ACC112 (cell line): ENCODE measurements at regions not wholly inside any gene's neighbourhood (a gene's known extent, or its start where the extent isn't known, plus 50 kb on each side); places are given as distances from the start of the nearest gene placed in this dataset.
"Not testable (repeated sequence)": the region's sequence is repeated elsewhere in the genome, so short reads cannot be mapped to it uniquely, and the experiment has no call there.

ENCODE experiments used
- H2AFZ ChIP-seq: fragments of 200-600 bp; sonication (generic); one replicate; pipeline ENCODE4 v1.6.0; 2017; ENCODE audit warnings: antibody characterized with exemption, low read length; ENCODE audit not compliant: unreplicated experiment
- H3K27ac ChIP-seq: fragments of 200-600 bp; sonication (generic); 2 replicates; pipeline ENCODE4 v1.5.1; 2014; ENCODE audit warnings: low read depth, mild to moderate bottlenecking, antibody characterized with exemption, low read length, moderate library complexity
- H3K27me3 ChIP-seq: fragments of 200-600 bp; sonication (generic); 2 replicates; pipeline ENCODE4 v1.6.1; 2014; ENCODE audit warnings: mild to moderate bottlenecking, antibody characterized with exemption, low read length, moderate library complexity, mixed read lengths; ENCODE audit not compliant: insufficient read depth
- H3K36me3 ChIP-seq: fragments of 200-600 bp; sonication (generic); 2 replicates; pipeline ENCODE4 v1.6.1; 2016; ENCODE audit warnings: mild to moderate bottlenecking, antibody characterized with exemption, low read length, moderate library complexity, mixed read lengths; ENCODE audit not compliant: insufficient read depth
- H3K4me1 ChIP-seq: fragments of 200-600 bp; sonication (generic); one replicate; pipeline ENCODE4 v1.6.1; 2016; ENCODE audit warnings: low read length, mixed read lengths; ENCODE audit not compliant: insufficient read depth, unreplicated experiment, control insufficient read depth
- H3K4me3 ChIP-seq: fragments of 200-600 bp; sonication (generic); 2 replicates; pipeline ENCODE4 v1.5.1; 2014; ENCODE audit warnings: mild to moderate bottlenecking, low read depth, low read length
- H3K79me2 ChIP-seq: fragments of 200-600 bp; sonication (generic); one replicate; pipeline ENCODE4 v1.6.0; 2016; ENCODE audit warnings: low read length; ENCODE audit not compliant: control insufficient read depth, unreplicated experiment, insufficient read depth

DNA sequence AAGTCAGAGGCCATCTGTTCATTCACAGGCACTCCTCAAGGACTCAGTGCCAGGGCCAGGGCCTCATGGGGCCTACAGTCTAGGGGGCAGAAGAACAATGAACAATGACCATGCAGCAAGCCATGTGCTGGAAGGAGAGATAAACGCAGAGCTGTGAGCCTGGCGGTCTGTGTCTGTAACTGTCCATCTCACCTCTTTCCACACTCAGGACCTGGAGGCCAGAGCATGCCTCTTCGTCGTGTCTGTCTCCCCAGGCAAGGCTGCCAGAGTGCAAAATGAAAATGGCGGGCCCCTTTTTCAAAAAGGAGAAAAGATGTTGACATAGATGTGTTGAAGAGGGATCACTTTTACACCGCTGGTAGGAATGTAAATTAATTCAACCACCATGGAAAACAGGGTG is 78.5 kb downstream of the MSX1 start:
- H2AFZ ChIP-seq, result no peak overlapping the region

DNA sequence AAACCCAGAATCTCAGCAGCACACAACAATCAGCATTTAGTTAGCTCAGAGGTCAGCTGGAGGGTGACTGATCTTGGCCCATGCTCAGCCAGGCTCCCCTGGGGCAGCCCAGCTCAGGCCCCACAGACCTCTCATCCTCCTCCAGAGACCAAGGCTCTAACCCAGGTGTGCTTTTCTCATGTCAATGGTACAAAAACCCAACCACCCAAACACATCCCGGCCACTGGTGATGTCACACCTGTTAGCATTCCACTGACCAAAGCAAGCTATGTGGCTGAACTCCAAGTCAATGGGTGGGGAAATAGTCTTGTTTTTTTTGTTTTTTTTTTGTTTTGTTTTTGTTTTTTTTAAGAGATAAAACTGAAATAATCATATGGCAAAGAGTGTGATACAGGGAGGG is 77.5 kb downstream of the CYTL1 start:
- Histone ChIP-seq H3K4me1 (no peaks in the 10 kb centered on the region), H3K36me3 (no peaks in the 10 kb centered on the region), H3K27me3 (peaks cover 30% of the 10 kb centered on the region), H3K27ac (no peak overlapping the region), H2AFZ (no peak overlapping the region), H3K4me3 (no peak overlapping the region), H3K79me2 (no peaks in the 10 kb centered on the region)

More for the DNA sequence above, 78.5 kb downstream of the MSX1 start:
- no peak overlapping the region for H3K27ac ChIP-seq
- no peaks in the 10 kb centered on the region for H3K36me3 ChIP-seq
- H3K4me1 ChIP-seq, result no peaks in the 10 kb centered on the region
- no peaks in the 10 kb centered on the region for H3K79me2 ChIP-seq
- H3K4me3 ChIP-seq, result no peak overlapping the region
- H3K27me3 ChIP-seq, result peaks cover 41% of the 10 kb centered on the region

DNA sequence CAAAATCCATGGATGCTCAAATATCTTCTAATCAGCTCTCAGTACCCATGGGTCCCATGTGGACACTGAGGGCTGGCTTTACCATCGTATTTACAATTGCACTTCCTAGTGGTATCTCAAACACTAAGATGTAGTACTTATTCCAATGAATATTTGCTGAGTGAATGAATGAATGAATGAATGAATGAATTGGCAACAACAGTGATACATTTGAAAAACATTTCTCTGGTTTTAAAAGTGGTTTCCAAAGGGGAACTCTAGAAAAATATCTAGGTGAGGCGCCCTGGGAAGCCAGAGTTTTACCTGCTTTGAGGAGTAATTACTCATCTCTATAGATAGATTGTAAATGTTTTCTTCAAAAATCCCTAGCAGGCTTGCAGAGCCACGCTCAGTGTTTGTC is 76.6 kb downstream of the CYTL1 start:
- H3K36me3 ChIP-seq, result no peaks in the 10 kb centered on the region
- peaks cover 22% of the 10 kb centered on the region for H3K27me3 ChIP-seq
- no peaks in the 10 kb centered on the region for H3K4me1 ChIP-seq
- no peaks in the 10 kb centered on the region for H3K79me2 ChIP-seq
- no peak overlapping the region for H3K27ac ChIP-seq
- H2AFZ ChIP-seq, result no peak overlapping the region
- no peak overlapping the region for H3K4me3 ChIP-seq

DNA sequence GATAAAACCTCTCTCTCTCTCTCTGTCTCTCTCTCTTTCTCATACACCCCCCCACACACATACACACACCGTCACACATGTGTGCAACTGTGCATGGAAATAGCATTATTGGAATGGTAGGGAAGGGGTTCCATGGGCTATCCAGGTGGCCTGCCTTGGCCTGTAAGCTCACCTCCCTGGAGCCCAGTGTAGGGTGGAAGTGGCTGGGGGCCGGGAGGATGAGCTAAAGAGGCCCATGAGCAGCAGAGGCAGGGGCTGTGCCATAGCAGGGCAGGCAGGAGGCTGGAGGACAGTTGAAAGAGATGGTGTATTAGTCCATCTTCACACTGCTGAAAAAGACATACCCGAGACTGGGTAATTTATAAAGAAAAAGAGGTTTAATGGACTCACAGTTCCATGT is 74.2 kb downstream of the CYTL1 start:
- Histone ChIP-seq H3K27ac (no peak overlapping the region), H3K36me3 (no peaks in the 10 kb centered on the region), H2AFZ (no peak overlapping the region), H3K79me2 (no peaks in the 10 kb centered on the region), H3K27me3 (peaks cover 22% of the 10 kb centered on the region), H3K4me1 (no peaks in the 10 kb centered on the region), H3K4me3 (no peak overlapping the region)

DNA sequence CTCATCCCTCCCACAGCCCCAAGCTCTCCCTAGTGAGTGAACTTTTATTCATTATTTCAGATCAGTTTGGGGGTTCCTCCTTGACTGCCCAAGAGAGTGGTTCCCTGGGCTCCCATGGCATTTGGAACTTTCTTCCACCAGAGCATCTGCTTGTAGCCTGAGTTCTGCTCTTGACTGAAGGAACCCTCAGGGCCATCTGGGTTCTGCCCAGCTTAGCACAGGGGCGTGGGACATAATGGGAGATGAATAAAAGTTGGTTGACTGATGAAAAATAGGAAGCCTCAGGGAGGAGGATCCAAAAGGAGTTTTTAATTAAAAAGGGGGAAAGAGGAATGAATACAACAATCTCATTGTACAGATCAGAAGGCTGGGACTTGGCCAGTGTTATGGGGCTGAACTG is 73.4 kb downstream of the CYTL1 start:
- no peak overlapping the region for H3K4me3 ChIP-seq
- H3K79me2 ChIP-seq, result no peaks in the 10 kb centered on the region
- no peak overlapping the region for H2AFZ ChIP-seq
- peaks cover 22% of the 10 kb centered on the region for H3K27me3 ChIP-seq
- H3K27ac ChIP-seq, result no peak overlapping the region
- H3K4me1 ChIP-seq, result no peaks in the 10 kb centered on the region
- H3K36me3 ChIP-seq, result no peaks in the 10 kb centered on the region

DNA sequence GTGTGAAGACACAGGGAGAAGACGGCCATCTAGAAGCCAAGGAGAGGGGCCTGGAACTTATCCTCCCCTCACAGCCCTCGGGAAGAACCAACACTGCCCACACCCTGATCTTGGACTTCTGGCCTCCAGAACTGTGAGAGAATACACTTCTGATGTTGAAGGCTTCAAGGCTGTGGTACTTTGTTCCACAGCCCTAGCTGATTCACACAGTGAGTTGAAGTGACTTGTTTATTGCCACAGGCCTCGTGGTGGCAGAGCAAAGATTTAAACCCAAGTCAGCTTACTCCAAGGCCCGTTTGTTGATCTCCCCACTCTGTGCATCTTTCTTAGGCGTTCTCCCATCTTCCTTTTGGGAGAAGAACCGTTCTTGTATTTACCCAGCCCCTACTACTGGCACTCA is 72.8 kb downstream of the CYTL1 start:
- no peaks in the 10 kb centered on the region for H3K4me1 ChIP-seq
- no peak overlapping the region for H3K27ac ChIP-seq

DNA sequence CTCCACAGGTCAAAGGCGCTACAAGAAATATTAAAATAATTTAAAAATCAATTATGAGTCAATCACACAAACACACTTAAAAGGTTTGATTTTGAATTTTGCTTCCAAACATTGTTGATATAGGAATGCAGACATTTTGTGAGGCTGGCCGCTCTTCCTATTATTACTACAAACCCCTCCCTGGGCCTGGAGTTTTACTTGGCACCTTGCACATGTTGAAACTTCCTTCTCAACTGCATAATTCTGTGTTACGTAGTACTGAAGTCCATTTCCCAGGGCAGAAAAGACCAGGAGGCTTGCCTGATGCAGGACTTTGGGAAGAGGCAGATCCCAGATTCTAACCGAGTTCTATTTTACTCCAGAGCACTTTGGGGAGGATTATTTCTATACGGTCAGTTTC is 71.5 kb downstream of the CYTL1 start:
- Histone ChIP-seq H3K79me2 (no peaks in the 10 kb centered on the region), H3K36me3 (no peaks in the 10 kb centered on the region), H3K27ac (no peak overlapping the region), H3K4me1 (no peaks in the 10 kb centered on the region), H3K27me3 (peaks cover 32% of the 10 kb centered on the region), H2AFZ (no peak overlapping the region), H3K4me3 (no peak overlapping the region)

More for the DNA sequence above, 72.8 kb downstream of the CYTL1 start:
- H3K27me3 ChIP-seq, result peaks cover 27% of the 10 kb centered on the region
- no peaks in the 10 kb centered on the region for H3K79me2 ChIP-seq
- no peak overlapping the region for H3K4me3 ChIP-seq
- no peak overlapping the region for H2AFZ ChIP-seq
- H3K36me3 ChIP-seq, result no peaks in the 10 kb centered on the region

DNA sequence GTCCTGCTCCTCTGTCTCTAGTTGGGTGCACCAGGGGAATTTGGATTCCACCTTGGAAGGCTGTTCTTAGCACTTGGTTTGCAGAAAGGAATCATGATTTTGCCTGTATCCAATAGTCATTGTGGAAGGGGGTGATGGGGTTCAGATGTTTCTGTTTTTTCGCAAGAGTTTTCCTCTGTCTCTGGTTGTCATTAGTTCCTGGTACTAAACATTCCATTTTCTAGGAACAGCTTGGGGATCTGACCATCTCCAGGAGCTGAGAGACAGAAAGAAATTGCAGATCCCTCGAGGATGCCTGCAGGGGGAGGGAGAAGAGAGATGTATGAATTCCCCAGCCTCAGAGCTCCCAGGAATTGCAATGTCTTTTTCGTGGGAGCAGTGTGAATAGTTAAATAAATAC is 70.9 kb downstream of the CYTL1 start:
- Histone ChIP-seq H2AFZ (no peak overlapping the region), H3K4me1 (no peaks in the 10 kb centered on the region), H3K36me3 (no peaks in the 10 kb centered on the region), H3K27ac (no peak overlapping the region), H3K27me3 (peaks cover 35% of the 10 kb centered on the region), H3K4me3 (no peak overlapping the region), H3K79me2 (no peaks in the 10 kb centered on the region)

DNA sequence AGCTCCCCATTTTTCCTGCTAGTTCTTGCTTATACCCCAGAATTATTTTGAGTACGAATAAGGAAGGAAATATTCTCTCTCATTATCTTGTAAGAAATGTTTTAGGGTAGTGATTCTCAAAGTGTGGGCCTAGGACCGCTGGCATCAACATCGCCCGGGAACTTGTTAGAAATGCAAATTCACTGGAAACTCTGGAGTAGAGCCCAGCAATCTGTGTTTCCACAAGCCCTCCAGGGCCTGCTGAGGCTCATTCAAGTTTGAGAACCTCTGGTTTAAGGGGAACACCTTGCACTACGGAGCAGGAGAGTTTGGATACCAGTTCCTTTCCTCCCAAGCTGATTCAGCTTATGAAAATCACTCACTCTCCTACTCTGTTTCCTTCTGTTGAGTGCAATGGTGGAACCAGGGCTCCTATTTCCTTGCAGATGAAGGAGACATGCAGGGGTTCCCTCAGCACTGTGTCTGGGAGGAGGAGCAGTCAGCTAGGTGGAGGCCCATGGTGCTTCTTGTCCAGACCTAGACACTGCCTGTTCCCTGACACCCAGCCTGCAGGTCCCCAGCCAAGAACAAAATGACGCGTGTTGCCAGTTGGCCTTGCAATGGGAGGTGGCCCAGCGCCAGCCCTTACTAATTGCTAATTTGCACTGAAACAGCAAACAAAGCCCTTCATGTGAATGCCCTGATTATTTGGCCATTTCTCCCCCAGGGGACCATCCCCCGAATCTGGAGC is 68.5 kb downstream of the CYTL1 start:
- H3K27ac ChIP-seq, result no peak overlapping the region
- H3K79me2 ChIP-seq, result no peaks in the 10 kb centered on the region
- peaks cover 35% of the 10 kb centered on the region for H3K27me3 ChIP-seq
- H3K4me1 ChIP-seq, result no peaks in the 10 kb centered on the region
- no peaks in the 10 kb centered on the region for H3K36me3 ChIP-seq
- H3K4me3 ChIP-seq, result no peak overlapping the region
- H2AFZ ChIP-seq, result no peak overlapping the region

DNA sequence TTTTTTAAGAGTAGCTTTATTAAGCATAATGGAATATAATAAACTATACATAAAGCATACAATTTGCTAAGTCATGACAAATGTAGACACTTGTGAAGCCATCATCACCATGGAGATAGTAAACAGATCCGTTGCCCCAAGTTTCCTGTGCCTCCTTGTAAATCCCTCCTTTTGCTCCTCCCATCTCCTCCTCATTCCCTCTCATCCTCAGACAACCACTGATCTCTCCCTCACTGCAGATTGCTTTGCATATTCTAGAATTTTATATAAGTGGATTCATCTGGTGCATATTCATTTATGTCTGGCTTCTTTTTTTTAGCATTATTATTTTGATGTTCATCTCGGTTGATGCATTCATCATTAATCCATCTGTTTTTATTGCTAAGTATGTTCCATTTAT is 67.0 kb downstream of the CYTL1 start:
- H3K79me2 ChIP-seq, result no peaks in the 10 kb centered on the region

DNA sequence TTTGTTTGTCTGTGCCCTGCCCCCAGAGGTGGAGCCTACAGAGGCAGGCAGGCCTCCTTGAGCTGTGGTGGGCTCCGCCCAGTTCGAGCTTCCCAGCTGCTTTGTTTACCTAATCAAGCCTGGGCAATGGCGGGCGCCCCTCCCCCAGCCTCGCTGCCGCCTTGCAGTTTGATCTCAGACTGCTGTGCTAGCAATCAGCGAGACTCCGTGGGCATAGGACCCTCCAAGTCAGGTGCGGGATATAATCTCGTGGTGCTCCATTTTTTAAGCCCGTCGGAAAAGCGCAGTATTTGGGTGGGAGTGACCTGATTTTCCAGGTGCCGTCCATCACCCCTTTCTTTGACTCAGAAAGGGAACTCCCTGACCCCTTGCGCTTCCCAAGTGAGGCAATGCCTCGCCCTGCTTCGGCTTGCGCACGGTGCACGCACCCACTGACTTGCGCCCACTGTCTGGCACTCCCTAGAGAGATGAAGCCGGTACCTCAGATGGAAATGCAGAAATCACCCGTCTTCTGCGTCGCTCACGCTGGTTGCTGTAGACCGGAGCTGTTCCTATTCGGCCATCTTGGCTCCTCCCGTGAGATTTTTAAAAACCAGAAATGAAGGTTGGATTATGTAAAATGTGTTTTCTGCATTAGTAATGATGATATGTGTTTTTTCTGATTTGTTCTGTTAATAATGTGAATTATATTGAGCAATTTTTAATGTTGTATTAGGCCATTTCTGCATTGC is 59.7 kb downstream of the CYTL1 start:
- not testable (repeated sequence) for H3K79me2 ChIP-seq, H3K4me3 ChIP-seq, H3K36me3 ChIP-seq, H3K27me3 ChIP-seq, H3K27ac ChIP-seq, H2AFZ ChIP-seq, H3K4me1 ChIP-seq

More for the DNA sequence above, 67.0 kb downstream of the CYTL1 start:
- Histone ChIP-seq H3K4me1 (no peaks in the 10 kb centered on the region), H3K4me3 (no peak overlapping the region), H3K27me3 (peaks cover 32% of the 10 kb centered on the region), H2AFZ (no peak overlapping the region), H3K27ac (no peak overlapping the region), H3K36me3 (no peaks in the 10 kb centered on the region)
